K562 (cell line): ENCODE measurements at regions not wholly inside any gene's neighbourhood (a gene's known extent, or its start where the extent isn't known, plus 50 kb on each side); places are given as distances from the start of the nearest gene placed in this dataset.

ENCODE experiments used
- FUS ChIP-seq: fragments of 200-400 bp; formaldehyde crosslinking; optimal IDR thresholded peaks from 2 replicates; pipeline ENCODE3; 2017; ENCODE audit warnings: low read depth, low read length
- HES1 ChIP-seq: fragments of 450-650 bp; IDR thresholded peaks from 2 replicates; pipeline ENCODE4 v1.6.1; 2016; ENCODE audit warnings: low read depth, mild to moderate bottlenecking, moderate library complexity
- NR2F6 ChIP-seq: fragments of 450-650 bp; formaldehyde crosslinking; IDR thresholded peaks from 2 replicates; pipeline ENCODE4 v1.4.0; 2020; ENCODE audit warnings: mild to moderate bottlenecking
- ZEB2 ChIP-seq: fragments of 450-650 bp; IDR thresholded peaks from 2 replicates; pipeline ENCODE4 v1.6.1; 2016
- TF ChIP-seq, protein P1 (sequence below), 3 experiments: fragments of 200-800 bp in 1 of 3; fragments of 250-450 bp in 1 of 3; fragments of 450-650 bp in 1 of 3; sonication (Bioruptor Pico) in 1 of 3; sonication (Bioruptor generic) in 1 of 3; formaldehyde crosslinking in 1 of 3; IDR thresholded peaks; 2 replicates each; pipeline versions ENCODE4 v1.6.1 to v1.8.0; 2016 to 2022; ENCODE audit warnings: mild to moderate bottlenecking in 2 of 3, missing genetic modification characterization in 2 of 3, missing compliant biosample characterization in 1 of 3, moderate library complexity in 1 of 3
- TF ChIP-seq, protein P2 (sequence below): fragments of 200-800 bp; sonication (Bioruptor generic); IDR thresholded peaks from 2 replicates; pipeline ENCODE4 v1.6.1; 2017; ENCODE audit warnings: missing genetic modification characterization, missing compliant biosample characterization

DNA sequence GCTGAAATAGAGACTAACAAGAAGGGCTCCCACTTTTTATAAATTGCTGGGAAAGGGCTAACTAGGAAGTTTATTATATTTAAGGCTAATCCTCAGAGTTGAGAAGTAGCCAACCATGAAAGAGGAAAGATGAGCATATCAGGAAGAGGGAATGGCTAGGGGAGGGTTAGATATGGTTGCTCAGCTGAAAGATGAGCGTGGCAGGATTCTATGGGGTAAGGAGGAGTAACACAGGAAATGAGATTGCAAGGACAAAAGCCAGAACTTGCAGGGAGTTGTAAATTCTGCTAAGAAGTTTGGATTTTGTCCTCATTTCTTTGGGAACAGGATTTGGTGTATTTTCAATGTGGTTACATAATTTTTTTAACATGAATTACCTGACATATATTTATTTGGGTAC, 127.4 kb upstream of the ATP2B1 start (continued):
- no peak for TF ChIP-seq HES1
- TF ChIP-seq, protein P1, sequence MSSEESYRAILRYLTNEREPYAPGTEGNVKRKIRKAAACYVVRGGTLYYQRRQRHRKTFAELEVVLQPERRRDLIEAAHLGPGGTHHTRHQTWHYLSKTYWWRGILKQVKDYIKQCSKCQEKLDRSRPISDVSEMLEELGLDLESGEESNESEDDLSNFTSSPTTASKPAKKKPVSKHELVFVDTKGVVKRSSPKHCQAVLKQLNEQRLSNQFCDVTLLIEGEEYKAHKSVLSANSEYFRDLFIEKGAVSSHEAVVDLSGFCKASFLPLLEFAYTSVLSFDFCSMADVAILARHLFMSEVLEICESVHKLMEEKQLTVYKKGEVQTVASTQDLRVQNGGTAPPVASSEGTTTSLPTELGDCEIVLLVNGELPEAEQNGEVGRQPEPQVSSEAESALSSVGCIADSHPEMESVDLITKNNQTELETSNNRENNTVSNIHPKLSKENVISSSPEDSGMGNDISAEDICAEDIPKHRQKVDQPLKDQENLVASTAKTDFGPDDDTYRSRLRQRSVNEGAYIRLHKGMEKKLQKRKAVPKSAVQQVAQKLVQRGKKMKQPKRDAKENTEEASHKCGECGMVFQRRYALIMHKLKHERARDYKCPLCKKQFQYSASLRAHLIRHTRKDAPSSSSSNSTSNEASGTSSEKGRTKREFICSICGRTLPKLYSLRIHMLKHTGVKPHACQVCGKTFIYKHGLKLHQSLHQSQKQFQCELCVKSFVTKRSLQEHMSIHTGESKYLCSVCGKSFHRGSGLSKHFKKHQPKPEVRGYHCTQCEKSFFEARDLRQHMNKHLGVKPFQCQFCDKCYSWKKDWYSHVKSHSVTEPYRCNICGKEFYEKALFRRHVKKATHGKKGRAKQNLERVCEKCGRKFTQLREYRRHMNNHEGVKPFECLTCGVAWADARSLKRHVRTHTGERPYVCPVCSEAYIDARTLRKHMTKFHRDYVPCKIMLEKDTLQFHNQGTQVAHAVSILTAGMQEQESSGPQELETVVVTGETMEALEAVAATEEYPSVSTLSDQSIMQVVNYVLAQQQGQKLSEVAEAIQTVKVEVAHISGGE (CRISPR knock-in tag; IDR thresholded peaks at IDR 0.05): no peak
- TF ChIP-seq, protein P2, sequence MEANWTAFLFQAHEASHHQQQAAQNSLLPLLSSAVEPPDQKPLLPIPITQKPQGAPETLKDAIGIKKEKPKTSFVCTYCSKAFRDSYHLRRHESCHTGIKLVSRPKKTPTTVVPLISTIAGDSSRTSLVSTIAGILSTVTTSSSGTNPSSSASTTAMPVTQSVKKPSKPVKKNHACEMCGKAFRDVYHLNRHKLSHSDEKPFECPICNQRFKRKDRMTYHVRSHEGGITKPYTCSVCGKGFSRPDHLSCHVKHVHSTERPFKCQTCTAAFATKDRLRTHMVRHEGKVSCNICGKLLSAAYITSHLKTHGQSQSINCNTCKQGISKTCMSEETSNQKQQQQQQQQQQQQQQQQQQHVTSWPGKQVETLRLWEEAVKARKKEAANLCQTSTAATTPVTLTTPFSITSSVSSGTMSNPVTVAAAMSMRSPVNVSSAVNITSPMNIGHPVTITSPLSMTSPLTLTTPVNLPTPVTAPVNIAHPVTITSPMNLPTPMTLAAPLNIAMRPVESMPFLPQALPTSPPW (CRISPR knock-in tag): no peak
- no peak for TF ChIP-seq NR2F6 (CRISPR knock-in tag)
- no peak for TF ChIP-seq ZEB2
- no peak for TF ChIP-seq FUS
